Naive B cell (primary cell): ENCODE measurements at regions not wholly inside any gene's neighbourhood (a gene's known extent, or its start where the extent isn't known, plus 50 kb on each side); places are given as distances from the start of the nearest gene placed in this dataset.
"Not testable (repeated sequence)": the region's sequence is repeated elsewhere in the genome, so short reads cannot be mapped to it uniquely, and the experiment has no call there.

ENCODE experiments used
- ATAC-seq, 2 donors: fragments of 150-1000 bp; cut with Tn5 transposase; 2 replicates each; pipeline ENCODE4 v1.10.0; 2021; ENCODE audit warnings: low read depth in 2 of 2, mild to moderate bottlenecking in 2 of 2, moderate library complexity in 2 of 2
- DNase-seq: peaks from one replicate; pipeline ENCODE4 v3.0.0; 2022
- H3K27ac Mint-ChIP-seq, 6 donors: one replicate each; pipeline ENCODE4 v1.8.0; 2020 to 2022; ENCODE audit warnings: mild to moderate bottlenecking in 6 of 6, mixed read lengths in 6 of 6, moderate library complexity in 5 of 6, inconsistent platforms in 2 of 6
- H3K27me3 Mint-ChIP-seq, 3 donors: one replicate each; pipeline ENCODE4 v1.8.0; 2021 to 2022; ENCODE audit warnings: mixed read lengths in 3 of 3, mild to moderate bottlenecking in 1 of 3
- H3K36me3 Mint-ChIP-seq, 2 donors: one replicate each; pipeline ENCODE4 v1.8.0; 2020 to 2022; ENCODE audit warnings: mixed read lengths in 2 of 2, inconsistent platforms in 1 of 2, mild to moderate bottlenecking in 1 of 2
- H3K4me1 Mint-ChIP-seq, 3 donors: one replicate each; pipeline ENCODE4 v1.8.0; 2020 to 2022; ENCODE audit warnings: mixed read lengths in 3 of 3, inconsistent platforms in 1 of 3, mild to moderate bottlenecking in 1 of 3, moderate library complexity in 1 of 3
- H3K4me3 Mint-ChIP-seq, 8 donors: one replicate each; pipeline ENCODE4 v1.8.0; 2020 to 2022; ENCODE audit warnings: mild to moderate bottlenecking in 8 of 8, mixed read lengths in 8 of 8, moderate library complexity in 8 of 8, inconsistent platforms in 2 of 8
- H3K9me3 Mint-ChIP-seq, 7 donors: one replicate each; pipeline ENCODE4 v1.8.0; 2020 to 2022; ENCODE audit warnings: mixed read lengths in 7 of 7, mild to moderate bottlenecking in 5 of 7, inconsistent platforms in 2 of 7, moderate library complexity in 1 of 7

GRCh38 chr1:30171537-30172298 lies 551.7 kb downstream of the MATN1 start:
- DNase-seq, result no peak
- peaks cover 0 to 9% (median 0%) of the 10 kb centered on the region in 7 donors for H3K9me3 Mint-ChIP-seq
- H3K27ac Mint-ChIP-seq, result no peak overlapping the region
- no peaks in the 10 kb centered on the region for H3K4me1 Mint-ChIP-seq
- no peak for ATAC-seq
- H3K4me3 Mint-ChIP-seq, result peak overlapping the region in 1 of 8 donors; percentile 73
- peaks cover 20 to 32% (median 25%) of the 10 kb centered on the region in 3 donors for H3K27me3 Mint-ChIP-seq
- no peaks in the 10 kb centered on the region for H3K36me3 Mint-ChIP-seq

GRCh38 chr1:30169269-30169668 lies 554.1 kb downstream of the MATN1 start:
- Mint-ChIP-seq H3K9me3 (peaks cover 0 to 7% (median 0%) of the 10 kb centered on the region in 7 donors), H3K4me3 (no peak overlapping the region), H3K4me1 (no peaks in the 10 kb centered on the region), H3K27me3 (peaks cover 11 to 32% (median 32%) of the 10 kb centered on the region in 3 donors), H3K27ac (no peak overlapping the region), H3K36me3 (no peaks in the 10 kb centered on the region)
- no peak for DNase-seq
- no peak for ATAC-seq

GRCh38 chr1:30166174-30166573 lies 557.2 kb downstream of the MATN1 start:
- H3K9me3 Mint-ChIP-seq, result peaks cover 0 to 7% (median 0%) of the 10 kb centered on the region in 7 donors
- no peak for DNase-seq
- no peak overlapping the region for H3K4me3 Mint-ChIP-seq
- H3K27ac Mint-ChIP-seq, result no peak overlapping the region
- ATAC-seq, result no peak
- no peaks in the 10 kb centered on the region for H3K4me1 Mint-ChIP-seq
- peaks cover 22 to 45% (median 22%) of the 10 kb centered on the region in 3 donors for H3K27me3 Mint-ChIP-seq
- H3K36me3 Mint-ChIP-seq, result no peaks in the 10 kb centered on the region

GRCh38 chr1:30165116-30165515 lies 558.3 kb downstream of the MATN1 start:
- Mint-ChIP-seq H3K9me3 (peaks cover 0 to 7% (median 0%) of the 10 kb centered on the region in 7 donors), H3K36me3 (no peaks in the 10 kb centered on the region), H3K4me3 (no peak overlapping the region), H3K4me1 (no peaks in the 10 kb centered on the region), H3K27ac (no peak overlapping the region), H3K27me3 (peaks cover 18 to 45% (median 20%) of the 10 kb centered on the region in 3 donors)
- DNase-seq (no peak), ATAC-seq (no peak)

GRCh38 chr1:30164693-30165092 lies 558.7 kb downstream of the MATN1 start:
- Mint-ChIP-seq H3K36me3 (no peaks in the 10 kb centered on the region), H3K27ac (no peak overlapping the region), H3K4me1 (no peaks in the 10 kb centered on the region), H3K9me3 (peaks cover 0 to 7% (median 0%) of the 10 kb centered on the region in 7 donors), H3K27me3 (peaks cover 18 to 45% (median 20%) of the 10 kb centered on the region in 3 donors), H3K4me3 (no peak overlapping the region)
- DNase-seq, result no peak
- ATAC-seq, result no peak

GRCh38 chr1:30162565-30162964 lies 560.8 kb downstream of the MATN1 start:
- DNase-seq, result no peak
- ATAC-seq, result no peak
- no peak overlapping the region for H3K27ac Mint-ChIP-seq
- H3K4me1 Mint-ChIP-seq, result no peaks in the 10 kb centered on the region
- H3K36me3 Mint-ChIP-seq, result no peaks in the 10 kb centered on the region
- H3K9me3 Mint-ChIP-seq, result no peaks in the 10 kb centered on the region
- no peak overlapping the region for H3K4me3 Mint-ChIP-seq
- peaks cover 22 to 40% (median 25%) of the 10 kb centered on the region in 3 donors for H3K27me3 Mint-ChIP-seq

- ATAC-seq (no peak), DNase-seq (no peak)
- peaks cover 0 to 2% (median 0%) of the 10 kb centered on the region in 7 donors for H3K9me3 Mint-ChIP-seq
- no peak overlapping the region for H3K4me3 Mint-ChIP-seq
- no peak overlapping the region for H3K27ac Mint-ChIP-seq
- no peaks in the 10 kb centered on the region for H3K4me1 Mint-ChIP-seq
- H3K27me3 Mint-ChIP-seq, result peaks cover 22 to 35% (median 25%) of the 10 kb centered on the region in 3 donors
- no peaks in the 10 kb centered on the region for H3K36me3 Mint-ChIP-seq
These were observed 561.4 kb downstream of the MATN1 start for GRCh38 chr1:30161953-30162352.

GRCh38 chr1:30160999-30161689 lies 562.2 kb downstream of the MATN1 start:
- peaks cover 0 to 4% (median 0%) of the 10 kb centered on the region in 7 donors for H3K9me3 Mint-ChIP-seq

GRCh38 chr1:30159015-30159414 lies 564.4 kb downstream of the MATN1 start:
- Mint-ChIP-seq H3K9me3 (peaks cover 0 to 17% (median 6%) of the 10 kb centered on the region in 7 donors), H3K27ac (no peak overlapping the region), H3K27me3 (peaks cover 10 to 36% (median 17%) of the 10 kb centered on the region in 3 donors), H3K36me3 (no peaks in the 10 kb centered on the region), H3K4me1 (no peaks in the 10 kb centered on the region), H3K4me3 (no peak overlapping the region)
- DNase-seq (no peak), ATAC-seq (no peak)

More at GRCh38 chr1:30160999-30161689, 562.2 kb downstream of the MATN1 start:
- peaks cover 22 to 38% (median 23%) of the 10 kb centered on the region in 3 donors for H3K27me3 Mint-ChIP-seq
- no peak for ATAC-seq
- H3K36me3 Mint-ChIP-seq, result no peaks in the 10 kb centered on the region
- H3K4me1 Mint-ChIP-seq, result no peaks in the 10 kb centered on the region
- DNase-seq, result no peak
- no peak overlapping the region for H3K4me3 Mint-ChIP-seq
- H3K27ac Mint-ChIP-seq, result no peak overlapping the region

GRCh38 chr1:30155698-30156097 lies 567.7 kb downstream of the MATN1 start:
- H3K27ac Mint-ChIP-seq, H3K4me1 Mint-ChIP-seq, DNase-seq, H3K4me3 Mint-ChIP-seq, H3K36me3 Mint-ChIP-seq, ATAC-seq, H3K27me3 Mint-ChIP-seq: not testable (repeated sequence)
- peaks cover 11 to 29% (median 16%) of the 10 kb centered on the region in 7 donors for H3K9me3 Mint-ChIP-seq

GRCh38 chr1:30155253-30155652 lies 568.1 kb downstream of the MATN1 start:
- H3K36me3 Mint-ChIP-seq, H3K27me3 Mint-ChIP-seq, H3K4me3 Mint-ChIP-seq: not testable (repeated sequence)

GRCh38 chr1:30153743-30154449 lies 569.5 kb downstream of the MATN1 start:
- Mint-ChIP-seq H3K36me3 (no peaks in the 10 kb centered on the region), H3K4me1 (no peaks in the 10 kb centered on the region), H3K9me3 (peaks cover 11 to 33% (median 20%) of the 10 kb centered on the region in 7 donors), H3K4me3 (no peak overlapping the region), H3K27ac (no peak overlapping the region), H3K27me3 (peaks cover 3 to 8% (median 3%) of the 10 kb centered on the region in 3 donors)
- ATAC-seq (no peak), DNase-seq (no peak)

More at GRCh38 chr1:30155253-30155652, 568.1 kb downstream of the MATN1 start:
- DNase-seq, ATAC-seq, H3K4me1 Mint-ChIP-seq, H3K27ac Mint-ChIP-seq: not testable (repeated sequence)
- H3K9me3 Mint-ChIP-seq, result peaks cover 11 to 30% (median 18%) of the 10 kb centered on the region in 7 donors

- Mint-ChIP-seq H3K36me3 (no peaks in the 10 kb centered on the region), H3K4me1 (no peaks in the 10 kb centered on the region), H3K4me3 (no peak overlapping the region), H3K27ac (no peak overlapping the region), H3K9me3 (peaks cover 11 to 31% (median 19%) of the 10 kb centered on the region in 7 donors), H3K27me3 (peaks cover 2 to 8% (median 3%) of the 10 kb centered on the region in 3 donors)
- DNase-seq, result no peak
- no peak for ATAC-seq
These were observed 571.6 kb downstream of the MATN1 start for GRCh38 chr1:30151826-30152225.
